Cerebellar nuclear complex (tissue), 1 donor: ENCODE measurements at regions not wholly inside any gene's neighbourhood (a gene's known extent, or its start where the extent isn't known, plus 50 kb on each side); places are given as distances from the start of the nearest gene placed in this dataset.

Experiments used
- DNase-seq, 2 experiments: peaks; one replicate each; lab custom pipeline; 2025; lab: John Stamatoyannopoulos, UW

GRCh38 chr17:74015990-74016389 is 187.5 kb upstream of the RPL38 start:
- no peak for DNase-seq

GRCh38 chr17:74016461-74016860 is 187.0 kb upstream of the RPL38 start:
- no peak for DNase-seq

GRCh38 chr17:74017466-74017865 is 186.0 kb upstream of the RPL38 start:
- no peak for DNase-seq

- DNase-seq, result no peak
These were observed 185.4 kb upstream of the RPL38 start for GRCh38 chr17:74018115-74018514.

- no peak for DNase-seq
These were observed 184.2 kb upstream of the RPL38 start for GRCh38 chr17:74019271-74019670.

GRCh38 chr17:74019860-74020259 is 183.6 kb upstream of the RPL38 start:
- DNase-seq, result no peak

- no peak for DNase-seq
These were observed 183.0 kb upstream of the RPL38 start for GRCh38 chr17:74020522-74020921.

GRCh38 chr17:74024871-74025531 is 178.5 kb upstream of the RPL38 start:
- no peak for DNase-seq

- peak in 1 of 2 experiments; percentile 14 for DNase-seq
These were observed 176.0 kb upstream of the RPL38 start for GRCh38 chr17:74027444-74027843.

- DNase-seq, result no peak
These were observed 174.9 kb upstream of the RPL38 start for GRCh38 chr17:74028354-74029116.

GRCh38 chr17:74031316-74032090 is 172.0 kb upstream of the RPL38 start:
- DNase-seq, result no peak

GRCh38 chr17:74032222-74032621 is 171.3 kb upstream of the RPL38 start:
- DNase-seq, result no peak

GRCh38 chr17:74037320-74037719 is 166.2 kb upstream of the RPL38 start:
- no peak for DNase-seq

GRCh38 chr17:74040291-74040690 is 163.2 kb upstream of the RPL38 start:
- peak in 1 of 2 experiments; percentile 36 for DNase-seq

- DNase-seq, result no peak
These were observed 162.7 kb upstream of the RPL38 start for GRCh38 chr17:74040729-74041128.

GRCh38 chr17:74041869-74042640 is 161.4 kb upstream of the RPL38 start:
- peak in 1 of 2 experiments; percentile 72 for DNase-seq

GRCh38 chr17:74042744-74043486 is 160.6 kb upstream of the RPL38 start:
- DNase-seq, result peak; percentile 69 to 85

- DNase-seq, result no peak
These were observed 159.5 kb upstream of the RPL38 start for GRCh38 chr17:74043976-74044375.

GRCh38 chr17:74045608-74046280 is 157.7 kb upstream of the RPL38 start:
- DNase-seq, result no peak

- no peak for DNase-seq
These were observed 154.1 kb upstream of the RPL38 start for GRCh38 chr17:74049167-74049966.
